Gastrocnemius medialis (tissue), 4 donors: ENCODE measurements at regions not wholly inside any gene's neighbourhood (a gene's known extent, or its start where the extent isn't known, plus 50 kb on each side); places are given as distances from the start of the nearest gene placed in this dataset.

Source experiments
- ATAC-seq, 2 donors: fragments of 150-250 bp; one replicate each; pipeline ENCODE4 v1.9.1; 2016
- DNase-seq, 2 donors: peaks; one replicate each; pipeline ENCODE4 v3.0.0-alpha.2; 2019
- H3K27ac ChIP-seq, 4 donors: fragments of 200-600 bp; sonication (generic); 1 replicate in 1 of 4; 2 replicates in 3 of 4; pipeline ENCODE4 v1.5.1; 2016 to 2018; ENCODE audit warnings: mild to moderate bottlenecking in 2 of 4, moderate library complexity in 1 of 4
- H3K27me3 ChIP-seq, 3 donors: fragments of 200-600 bp; sonication (generic) in 2 of 3; 1 replicate in 1 of 3; 2 replicates in 2 of 3; pipeline versions ENCODE4 v1.5.1 to v1.6.0; 2016 to 2019; ENCODE audit warnings: mild to moderate bottlenecking in 1 of 3, moderate library complexity in 1 of 3
- H3K36me3 ChIP-seq, 2 donors: fragments of 200-600 bp; sonication (generic) in 1 of 2; one replicate each; pipeline ENCODE4 v1.5.1; 2017 to 2018
- H3K4me1 ChIP-seq, 2 donors: fragments of 200-600 bp; sonication (generic) in 1 of 2; one replicate each; pipeline ENCODE4 v1.5.1; 2016 to 2017; ENCODE audit warnings: mild to moderate bottlenecking in 2 of 2
- H3K4me3 ChIP-seq, 4 donors: fragments of 200-600 bp; sonication (generic) in 3 of 4; 1 replicate in 1 of 4; 2 replicates in 3 of 4; pipeline ENCODE4 v1.5.1; 2016 to 2019; ENCODE audit warnings: mild to moderate bottlenecking in 2 of 4
- H3K9me3 ChIP-seq, 3 donors: fragments of 200-600 bp; sonication (generic) in 2 of 3; 1 replicate in 1 of 3; 2 replicates in 2 of 3; pipeline ENCODE4 v1.5.1; 2016 to 2019
- CTCF ChIP-seq, 5 experiments: fragments of 450-650 bp in 3 of 5; fragments of 200-600 bp in 2 of 5; sonication (generic) in 2 of 5; IDR thresholded peaks in 4 of 5; conservative IDR thresholded peaks in 1 of 5; 1 replicate in 4 of 5; 2 replicates in 1 of 5; pipeline ENCODE4 v1.5.1; 2016 to 2019; ENCODE audit warnings: antibody characterized with exemption in 5 of 5, mild to moderate bottlenecking in 3 of 5, moderate library complexity in 3 of 5
- POLR2A ChIP-seq, 2 donors: fragments of 450-650 bp; IDR thresholded peaks; one replicate each; pipeline ENCODE4 v1.6.1; 2017; ENCODE audit warnings: antibody characterized with exemption in 2 of 2, mild to moderate bottlenecking in 2 of 2, moderate library complexity in 2 of 2
- in situ Hi-C, 4 donors: fragments of 200-750 bp; cut with MboI; loops; one replicate each; pipeline versions ENCODE4 v1.15.0 to v1.8.0; 2017; ENCODE audit warnings: low sequenced_read_pairs in 4 of 4
- intact Hi-C: fragments of 100-400 bp; cut with DNase I; formaldehyde crosslinking; loops from one replicate; pipeline ENCODE4 v1.15.1; 2023; ENCODE audit warnings: low total_unique reads

GRCh38 chr13:89900104-89900765, 1447.3 kb upstream of the MIR17HG start:
- intact Hi-C loops (no loop called here), in situ Hi-C loops (no loop called here)
- H3K27me3 ChIP-seq = no peaks in the 10 kb centered on the region
- H3K27ac ChIP-seq = no peak overlapping the region
- no peak overlapping the region for H3K4me3 ChIP-seq
- H3K36me3 ChIP-seq = no peaks in the 10 kb centered on the region
- no peaks in the 10 kb centered on the region for H3K4me1 ChIP-seq
- DNase-seq = no peak
- peak in 1 of 2 donors; percentile 26 for ATAC-seq
- no peaks in the 10 kb centered on the region for H3K9me3 ChIP-seq
- TF ChIP-seq POLR2A (IDR thresholded peaks at IDR 0.05) (no peak), CTCF (IDR thresholded peaks at IDR 0.05 in 4 of 5, conservative IDR thresholded peaks at IDR 0.05 in 1 of 5) (no peak)

GRCh38 chr13:89902223-89902622, 1445.3 kb upstream of the MIR17HG start:
- DNase-seq (no peak), ATAC-seq (no peak)
- in situ Hi-C loops (no loop called here), intact Hi-C loops (no loop called here)
- TF ChIP-seq POLR2A (IDR thresholded peaks at IDR 0.05) (no peak), CTCF (IDR thresholded peaks at IDR 0.05 in 4 of 5, conservative IDR thresholded peaks at IDR 0.05 in 1 of 5) (no peak)
- no peak overlapping the region for H3K27ac ChIP-seq
- H3K4me3 ChIP-seq = no peak overlapping the region
- H3K4me1 ChIP-seq = no peaks in the 10 kb centered on the region
- no peaks in the 10 kb centered on the region for H3K27me3 ChIP-seq
- H3K36me3 ChIP-seq = no peaks in the 10 kb centered on the region
- H3K9me3 ChIP-seq = no peaks in the 10 kb centered on the region

- Histone ChIP-seq H3K27ac (no peak overlapping the region), H3K4me1 (no peaks in the 10 kb centered on the region), H3K4me3 (no peak overlapping the region), H3K36me3 (no peaks in the 10 kb centered on the region), H3K27me3 (no peaks in the 10 kb centered on the region), H3K9me3 (no peaks in the 10 kb centered on the region)
- intact Hi-C loops = no loop called here
- TF ChIP-seq POLR2A (IDR thresholded peaks at IDR 0.05) (no peak), CTCF (IDR thresholded peaks at IDR 0.05 in 4 of 5, conservative IDR thresholded peaks at IDR 0.05 in 1 of 5) (no peak)
- ATAC-seq = no peak
- in situ Hi-C loops = no loop called here
- no peak for DNase-seq
These were observed 1444.4 kb upstream of the MIR17HG start for GRCh38 chr13:89903115-89903514.

GRCh38 chr13:89910166-89910565, 1437.3 kb upstream of the MIR17HG start:
- in situ Hi-C loops (no loop called here), intact Hi-C loops (no loop called here)
- DNase-seq (no peak), ATAC-seq (no peak)
- no peaks in the 10 kb centered on the region for H3K4me1 ChIP-seq
- no peak overlapping the region for H3K4me3 ChIP-seq
- no peaks in the 10 kb centered on the region for H3K9me3 ChIP-seq
- no peaks in the 10 kb centered on the region for H3K27me3 ChIP-seq
- TF ChIP-seq POLR2A (IDR thresholded peaks at IDR 0.05) = no peak
- TF ChIP-seq CTCF (IDR thresholded peaks at IDR 0.05 in 4 of 5, conservative IDR thresholded peaks at IDR 0.05 in 1 of 5) = no peak
- no peaks in the 10 kb centered on the region for H3K36me3 ChIP-seq
- no peak overlapping the region for H3K27ac ChIP-seq

GRCh38 chr13:89916551-89916950, 1430.9 kb upstream of the MIR17HG start:
- no peaks in the 10 kb centered on the region for H3K9me3 ChIP-seq
- ATAC-seq (no peak), DNase-seq (no peak)
- TF ChIP-seq POLR2A (IDR thresholded peaks at IDR 0.05) (no peak), CTCF (IDR thresholded peaks at IDR 0.05 in 4 of 5, conservative IDR thresholded peaks at IDR 0.05 in 1 of 5) (no peak)
- in situ Hi-C loops = no loop called here
- no peaks in the 10 kb centered on the region for H3K27me3 ChIP-seq
- H3K4me3 ChIP-seq = no peak overlapping the region
- no peaks in the 10 kb centered on the region for H3K36me3 ChIP-seq
- intact Hi-C loops = no loop called here
- no peaks in the 10 kb centered on the region for H3K4me1 ChIP-seq
- no peak overlapping the region for H3K27ac ChIP-seq
